ENCODE measurements at regions not wholly inside any gene's neighbourhood (a gene's known extent, or its start where the extent isn't known, plus 50 kb on each side); places are given as distances from the start of the nearest gene placed in this dataset.

DNA sequence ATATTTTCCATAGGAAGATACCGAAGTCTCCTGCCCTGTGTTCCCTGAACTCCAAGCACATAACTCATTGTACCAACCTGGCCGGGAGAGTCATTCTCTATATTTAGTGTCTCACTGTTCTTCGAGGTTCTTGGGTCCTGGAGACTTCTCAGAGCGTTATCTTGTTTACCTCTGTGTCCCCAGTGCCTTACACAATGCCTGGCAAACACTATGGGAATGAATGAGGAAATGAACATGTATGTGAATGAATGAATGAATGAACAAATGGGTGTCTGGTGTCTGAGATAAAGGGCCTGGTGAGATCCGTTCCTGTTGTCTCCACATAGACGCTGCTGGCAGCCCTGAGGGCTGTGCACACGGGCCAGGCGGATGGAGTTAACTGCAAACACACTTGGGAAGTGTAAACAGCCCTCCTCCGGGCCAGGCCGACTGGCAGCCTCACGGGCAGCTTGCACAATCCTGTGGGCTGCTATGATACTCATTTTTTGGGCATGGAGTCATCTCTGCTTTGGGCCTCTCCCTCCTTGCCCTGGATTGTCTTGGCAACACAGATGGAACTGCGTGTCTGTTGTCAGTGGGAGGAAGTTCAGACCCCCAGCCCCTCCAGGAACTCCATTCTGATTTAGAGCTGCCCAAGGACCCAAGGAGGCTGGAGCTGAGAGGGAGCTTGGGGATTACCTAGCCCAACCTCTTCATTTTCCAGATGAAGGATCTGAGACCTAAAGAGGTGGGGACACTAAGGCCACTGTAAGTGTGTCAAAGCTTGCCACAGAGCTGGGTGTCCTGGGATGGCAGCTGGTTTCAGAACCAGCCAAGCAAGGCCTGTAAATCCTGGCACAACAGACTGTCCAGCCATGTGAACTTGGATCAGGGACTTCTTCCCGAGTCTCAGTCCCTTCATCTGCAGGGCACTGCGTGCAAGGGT is 124.4 kb downstream of the INHBB start:
- H3K27ac ChIP-seq = no peak overlapping the region

DNA sequence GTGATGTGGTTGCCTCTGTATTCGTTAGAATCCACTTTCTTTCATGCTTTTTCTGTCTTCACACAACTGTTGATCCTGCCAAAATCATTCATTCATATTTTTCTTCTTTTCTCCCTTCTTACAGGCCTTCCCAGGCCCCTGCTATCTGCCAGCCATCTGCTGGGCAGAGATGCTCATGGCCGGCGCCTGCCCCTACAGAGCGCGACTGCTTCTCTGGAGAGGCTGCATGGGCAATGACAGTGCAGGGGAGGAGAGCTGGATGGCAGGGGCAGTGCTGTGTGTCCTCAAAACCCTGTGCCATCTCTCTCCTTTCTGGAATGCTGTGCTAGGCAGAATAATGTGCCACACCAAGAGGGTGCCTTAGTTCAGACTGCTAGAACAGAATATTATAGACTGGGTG is 125.2 kb downstream of the INHBB start:
- DNase-seq (ENCODE audit: low read depth in 1 of 2, low spot score in 1 of 2) = no peak
- Histone ChIP-seq H3K36me3 (no peaks in the 10 kb centered on the region), H3K4me3 (no peak overlapping the region), H3K4me1 (ENCODE audit: low read depth) (peaks cover 1% of the 10 kb centered on the region), H3K9me3 (ENCODE audit: low read depth) (no peaks in the 10 kb centered on the region), H3K27ac (no peak overlapping the region), H3K27me3 (peaks cover 30% of the 10 kb centered on the region)
- TF ChIP-seq, protein P1, sequence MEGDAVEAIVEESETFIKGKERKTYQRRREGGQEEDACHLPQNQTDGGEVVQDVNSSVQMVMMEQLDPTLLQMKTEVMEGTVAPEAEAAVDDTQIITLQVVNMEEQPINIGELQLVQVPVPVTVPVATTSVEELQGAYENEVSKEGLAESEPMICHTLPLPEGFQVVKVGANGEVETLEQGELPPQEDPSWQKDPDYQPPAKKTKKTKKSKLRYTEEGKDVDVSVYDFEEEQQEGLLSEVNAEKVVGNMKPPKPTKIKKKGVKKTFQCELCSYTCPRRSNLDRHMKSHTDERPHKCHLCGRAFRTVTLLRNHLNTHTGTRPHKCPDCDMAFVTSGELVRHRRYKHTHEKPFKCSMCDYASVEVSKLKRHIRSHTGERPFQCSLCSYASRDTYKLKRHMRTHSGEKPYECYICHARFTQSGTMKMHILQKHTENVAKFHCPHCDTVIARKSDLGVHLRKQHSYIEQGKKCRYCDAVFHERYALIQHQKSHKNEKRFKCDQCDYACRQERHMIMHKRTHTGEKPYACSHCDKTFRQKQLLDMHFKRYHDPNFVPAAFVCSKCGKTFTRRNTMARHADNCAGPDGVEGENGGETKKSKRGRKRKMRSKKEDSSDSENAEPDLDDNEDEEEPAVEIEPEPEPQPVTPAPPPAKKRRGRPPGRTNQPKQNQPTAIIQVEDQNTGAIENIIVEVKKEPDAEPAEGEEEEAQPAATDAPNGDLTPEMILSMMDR (IDR thresholded peaks at IDR 0.05; ENCODE audit: low read depth, low read length) = no peak

More for the DNA sequence above, 124.4 kb downstream of the INHBB start:
- Histone ChIP-seq H3K4me1 (ENCODE audit: low read depth) (peaks cover 3% of the 10 kb centered on the region), H3K27me3 (peaks cover 36% of the 10 kb centered on the region), H3K9me3 (ENCODE audit: low read depth) (no peaks in the 10 kb centered on the region), H3K36me3 (no peaks in the 10 kb centered on the region), H3K4me3 (no peak overlapping the region)
- peak in 1 of 2 donors; percentile 97 for DNase-seq (ENCODE audit: low read depth in 1 of 2, low spot score in 1 of 2)
- TF ChIP-seq, protein P1 (IDR thresholded peaks at IDR 0.05; ENCODE audit: low read depth, low read length) = no peak

DNA sequence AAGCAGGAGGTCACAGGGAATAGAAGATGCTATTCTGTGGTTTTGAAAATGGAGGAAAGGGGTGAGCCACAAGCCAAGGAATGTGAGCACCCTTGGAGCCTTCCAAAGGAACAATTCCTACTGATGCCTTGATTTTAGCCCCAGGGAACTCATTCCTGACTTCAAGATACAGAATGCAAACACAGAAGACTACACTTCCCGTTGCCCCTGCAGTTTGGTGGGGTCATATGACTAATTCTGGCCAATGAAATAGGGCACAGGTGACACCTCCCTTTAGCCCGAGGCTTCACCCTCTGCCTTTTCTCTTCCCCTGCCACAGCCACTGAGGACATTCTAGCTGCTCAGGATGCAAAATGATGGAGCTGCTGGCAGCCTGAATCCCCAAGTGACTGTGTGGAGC is 126.1 kb downstream of the INHBB start:
- Histone ChIP-seq H3K4me3 (no peak overlapping the region), H3K9me3 (ENCODE audit: low read depth) (no peaks in the 10 kb centered on the region), H3K36me3 (no peaks in the 10 kb centered on the region), H3K27ac (no peak overlapping the region), H3K27me3 (peaks cover 25% of the 10 kb centered on the region), H3K4me1 (ENCODE audit: low read depth) (no peaks in the 10 kb centered on the region)
- TF ChIP-seq, protein P1 (IDR thresholded peaks at IDR 0.05; ENCODE audit: low read depth, low read length) = no peak
- DNase-seq (ENCODE audit: low read depth in 1 of 2, low spot score in 1 of 2) = no peak

DNA sequence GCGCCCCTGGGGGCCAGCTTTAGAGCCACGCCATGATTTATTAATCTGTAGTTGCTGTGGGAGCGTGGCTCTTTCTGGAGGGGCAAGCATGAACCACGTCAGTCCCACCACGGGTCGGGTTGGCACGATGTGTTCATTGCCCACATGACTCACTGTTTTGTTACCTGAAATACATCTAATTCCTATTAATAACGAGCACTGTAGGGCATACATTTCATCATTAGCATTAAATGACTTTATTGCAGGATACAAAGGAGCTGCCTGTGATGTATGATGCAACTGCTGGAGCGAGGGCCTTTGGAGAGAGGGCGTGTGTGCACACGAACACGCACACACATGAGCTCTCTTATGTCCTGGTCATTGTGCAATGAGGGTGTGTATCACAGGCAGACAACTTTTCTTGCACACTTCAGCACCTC is 127.0 kb downstream of the INHBB start:
- no peaks in the 10 kb centered on the region for H3K4me1 ChIP-seq (ENCODE audit: low read depth)
- no peaks in the 10 kb centered on the region for H3K9me3 ChIP-seq (ENCODE audit: low read depth)
- peaks cover 17% of the 10 kb centered on the region for H3K27me3 ChIP-seq
- H3K27ac ChIP-seq = no peak overlapping the region
- TF ChIP-seq, protein P1 (IDR thresholded peaks at IDR 0.05; ENCODE audit: low read depth, low read length) = no peak
- no peak overlapping the region for H3K4me3 ChIP-seq
- peak in 1 of 2 donors; percentile 28 for DNase-seq (ENCODE audit: low read depth in 1 of 2, low spot score in 1 of 2)
- no peaks in the 10 kb centered on the region for H3K36me3 ChIP-seq

DNA sequence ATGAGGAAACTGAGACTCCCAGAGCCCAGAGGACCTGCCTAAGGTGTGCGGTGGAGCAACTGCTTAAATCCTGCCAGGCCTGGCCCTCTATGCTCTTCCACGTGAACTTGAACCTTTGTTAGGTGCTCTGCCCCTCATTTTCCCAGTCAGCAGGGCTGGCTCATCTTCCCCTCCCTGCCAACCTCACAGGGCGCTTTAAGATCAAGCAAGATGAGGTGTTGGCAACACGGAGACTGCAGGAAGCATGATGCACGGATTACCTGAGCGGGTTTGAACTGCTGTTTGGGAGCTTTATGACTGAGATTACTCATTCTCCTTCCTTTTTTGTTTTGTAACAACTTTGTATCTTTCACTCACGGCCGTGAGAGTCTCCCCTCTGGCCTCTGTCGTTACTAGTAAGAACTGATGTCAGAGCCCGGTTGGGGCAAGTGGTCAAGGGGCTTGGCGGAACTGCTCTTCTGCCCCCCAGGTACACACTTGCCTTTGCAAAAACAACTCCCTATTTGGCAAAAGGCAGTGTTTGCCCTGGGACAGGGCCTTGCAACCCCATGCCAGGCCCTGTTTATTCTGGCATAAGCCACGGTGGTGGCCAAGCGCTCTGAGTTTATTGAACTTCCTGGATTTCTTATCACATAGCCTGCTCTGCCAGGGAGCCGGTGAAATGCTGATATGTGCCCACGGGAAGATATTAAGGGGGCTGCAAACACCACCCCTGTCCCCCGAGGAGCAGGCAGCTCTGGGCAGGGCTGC is 127.8 kb downstream of the INHBB start:
- peaks cover 12% of the 10 kb centered on the region for H3K27me3 ChIP-seq
- H3K4me1 ChIP-seq (ENCODE audit: low read depth) = no peaks in the 10 kb centered on the region
- H3K4me3 ChIP-seq = no peak overlapping the region
- no peak for DNase-seq (ENCODE audit: low read depth in 1 of 2, low spot score in 1 of 2)
- no peaks in the 10 kb centered on the region for H3K36me3 ChIP-seq
- no peak overlapping the region for H3K27ac ChIP-seq
- H3K9me3 ChIP-seq (ENCODE audit: low read depth) = no peaks in the 10 kb centered on the region
- TF ChIP-seq, protein P1 (IDR thresholded peaks at IDR 0.05; ENCODE audit: low read depth, low read length) = no peak

Data from cardiac muscle cell (in vitro differentiated cells and primary cell).